Sigmoid colon (tissue), 6 donors: ENCODE measurements at regions not wholly inside any gene's neighbourhood (a gene's known extent, or its start where the extent isn't known, plus 50 kb on each side); places are given as distances from the start of the nearest gene placed in this dataset.
A peak's percentile ranks its signal among the peaks of the same experiment; 100 is the strongest.

Source experiments
- DNase-seq: peaks from one replicate; pipeline ENCODE4 v3.0.0-alpha.2; 2019
- H3K27ac ChIP-seq, 4 donors: fragments of 200-600 bp; sonication (generic); one replicate each; pipeline ENCODE4 v1.5.1; 2016 to 2019; ENCODE audit warnings: mild to moderate bottlenecking in 1 of 4
- H3K27me3 ChIP-seq, 3 donors: fragments of 200-600 bp; sonication (generic); one replicate each; pipeline ENCODE4 v1.5.1; 2019; ENCODE audit warnings: mild to moderate bottlenecking in 1 of 3
- H3K36me3 ChIP-seq, 4 donors: fragments of 200-600 bp; sonication (generic); one replicate each; pipeline ENCODE4 v1.5.1; 2016 to 2019
- H3K4me1 ChIP-seq, 4 donors: fragments of 200-600 bp; sonication (generic); one replicate each; pipeline ENCODE4 v1.5.1; 2017 to 2019
- H3K4me3 ChIP-seq, 4 donors: fragments of 200-600 bp; sonication (generic); one replicate each; pipeline ENCODE4 v1.5.1; 2017 to 2019; ENCODE audit warnings: mild to moderate bottlenecking in 2 of 4, moderate library complexity in 1 of 4
- H3K9me3 ChIP-seq, 4 donors: fragments of 200-600 bp in 3 of 4; sonication (generic) in 3 of 4; one replicate each; pipeline versions ENCODE4 v1.5.1 to v1.6.1; 2013 to 2019
- CTCF ChIP-seq, 4 experiments: fragments of 450-650 bp in 3 of 4; fragments of 200-600 bp in 1 of 4; IDR thresholded peaks; one replicate each; pipeline ENCODE4 v1.5.1; 2016 to 2019; ENCODE audit warnings: antibody characterized with exemption in 4 of 4, mild to moderate bottlenecking in 3 of 4, moderate library complexity in 2 of 4
- EP300 ChIP-seq, 4 donors: sonication (generic); formaldehyde crosslinking; IDR thresholded peaks; one replicate each; pipeline ENCODE4 v1.6.1; 2017; ENCODE audit warnings: antibody characterized with exemption in 4 of 4
- POLR2A ChIP-seq, 2 donors: fragments of 450-650 bp; IDR thresholded peaks; one replicate each; pipeline ENCODE4 v1.6.1; 2016; ENCODE audit warnings: antibody characterized with exemption in 2 of 2, mild to moderate bottlenecking in 2 of 2, moderate library complexity in 2 of 2
- POLR2AphosphoS5 ChIP-seq, 4 donors: sonication (generic); formaldehyde crosslinking; IDR thresholded peaks; one replicate each; pipeline ENCODE4 v1.6.1; 2017; ENCODE audit warnings: antibody characterized with exemption in 4 of 4
- WGBS, 2 donors: extraction: QIAGEN DNeasy Blood & Tissue Kit; methylation state at CpG; one replicate each; pipeline ENCODE4 v1.1.7; 2013; 5-methylcytosine and 5-hydroxymethylcytosine counted together
- intact Hi-C: fragments of 100-400 bp; cut with DNase I; formaldehyde crosslinking; loops from one replicate; pipeline ENCODE4 v1.15.1; 2023
- donor health status: healthy with polysubstance abuse.
- donor health status: healthy.

DNA sequence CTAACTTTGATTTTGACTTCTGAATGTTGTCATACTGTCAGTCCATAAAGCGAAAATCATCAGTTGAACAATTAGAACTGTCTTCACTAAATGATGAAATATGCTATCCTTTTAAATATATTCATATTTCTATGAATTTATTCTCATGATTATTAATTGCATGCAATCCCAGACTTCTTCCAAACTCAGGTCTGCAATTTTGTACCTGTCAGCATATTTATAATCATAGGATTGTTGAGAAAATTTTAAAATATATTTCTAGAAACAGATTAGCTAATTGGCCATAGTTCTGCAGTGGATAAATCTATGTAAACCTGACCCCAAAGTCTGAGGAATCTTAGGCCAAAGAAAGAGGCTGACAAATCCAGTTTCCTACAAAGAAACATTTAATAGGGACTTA is 347.5 kb downstream of the SLCO4C1 start:
- Histone ChIP-seq H3K4me1 (no peaks in the 10 kb centered on the region), H3K9me3 (no peaks in the 10 kb centered on the region), H3K27ac (no peak overlapping the region), H3K27me3 (no peaks in the 10 kb centered on the region), H3K4me3 (no peak overlapping the region), H3K36me3 (no peaks in the 10 kb centered on the region)
- DNase-seq = no peak
- WGBS, 2 donors = 91 to 93% methylated on average over 1 of the region's 1 CpG
- intact Hi-C loops = no loop called here
- TF ChIP-seq POLR2AphosphoS5 (IDR thresholded peaks at IDR 0.05) (no peak), CTCF (IDR thresholded peaks at IDR 0.05) (no peak), EP300 (IDR thresholded peaks at IDR 0.05) (no peak), POLR2A (IDR thresholded peaks at IDR 0.05) (no peak)

GRCh38 chr5:101943784-101944183 is 352.3 kb downstream of the SLCO4C1 start:
- 58 to 67% methylated on average over 1 of the region's 1 CpG for WGBS, 2 donors
- Histone ChIP-seq H3K4me3 (no peak overlapping the region), H3K36me3 (no peaks in the 10 kb centered on the region), H3K9me3 (no peaks in the 10 kb centered on the region), H3K27me3 (no peaks in the 10 kb centered on the region), H3K27ac (no peak overlapping the region), H3K4me1 (no peaks in the 10 kb centered on the region)
- no peak for DNase-seq
- intact Hi-C loops = no loop called here
- TF ChIP-seq POLR2A (IDR thresholded peaks at IDR 0.05) (no peak), POLR2AphosphoS5 (IDR thresholded peaks at IDR 0.05) (no peak), CTCF (IDR thresholded peaks at IDR 0.05) (no peak), EP300 (IDR thresholded peaks at IDR 0.05) (no peak)

- Histone ChIP-seq H3K4me1 (no peaks in the 10 kb centered on the region), H3K4me3 (no peak overlapping the region), H3K27me3 (no peaks in the 10 kb centered on the region), H3K27ac (no peak overlapping the region), H3K9me3 (no peaks in the 10 kb centered on the region), H3K36me3 (no peaks in the 10 kb centered on the region)
- no peak for DNase-seq
- 45 to 50% methylated on average over 8 of the region's 8 CpGs for WGBS, 2 donors
- TF ChIP-seq POLR2A (IDR thresholded peaks at IDR 0.05) (no peak), CTCF (IDR thresholded peaks at IDR 0.05) (peak in 2 of 4 experiments; percentile 16 to 26)
- intact Hi-C loops = no loop called here
These were observed 353.7 kb downstream of the SLCO4C1 start for GRCh38 chr5:101942321-101942882.

GRCh38 chr5:101937041-101937440 is 359.0 kb downstream of the SLCO4C1 start:
- no peaks in the 10 kb centered on the region for H3K9me3 ChIP-seq
- intact Hi-C loops = no loop called here
- DNase-seq = no peak
- 69 to 92% methylated on average over 2 of the region's 2 CpGs for whole genome bisulfite sequencing, 2 donors
- H3K36me3 ChIP-seq = no peaks in the 10 kb centered on the region
- TF ChIP-seq CTCF (IDR thresholded peaks at IDR 0.05) (no peak), EP300 (IDR thresholded peaks at IDR 0.05) (no peak), POLR2AphosphoS5 (IDR thresholded peaks at IDR 0.05) (no peak), POLR2A (IDR thresholded peaks at IDR 0.05) (no peak)
- H3K27me3 ChIP-seq = no peaks in the 10 kb centered on the region
- H3K27ac ChIP-seq = no peak overlapping the region
- no peak overlapping the region for H3K4me3 ChIP-seq
- H3K4me1 ChIP-seq = no peaks in the 10 kb centered on the region

- no peak overlapping the region for H3K27ac ChIP-seq
- no peak for DNase-seq
- H3K4me3 ChIP-seq = no peak overlapping the region
- H3K27me3 ChIP-seq = no peaks in the 10 kb centered on the region
- H3K9me3 ChIP-seq = no peaks in the 10 kb centered on the region
- no peaks in the 10 kb centered on the region for H3K36me3 ChIP-seq
- TF ChIP-seq POLR2A (IDR thresholded peaks at IDR 0.05) (no peak), CTCF (IDR thresholded peaks at IDR 0.05) (no peak), EP300 (IDR thresholded peaks at IDR 0.05) (no peak), POLR2AphosphoS5 (IDR thresholded peaks at IDR 0.05) (no peak)
- intact Hi-C loops = no loop called here
- no peaks in the 10 kb centered on the region for H3K4me1 ChIP-seq
These were observed 361.0 kb downstream of the SLCO4C1 start for GRCh38 chr5:101935086-101935485.
